ENCODE measurements at regions not wholly inside any gene's neighbourhood (a gene's known extent, or its start where the extent isn't known, plus 50 kb on each side); places are given as distances from the start of the nearest gene placed in this dataset.

- no peak for DNase-seq
- intact Hi-C loops (cut with DNase I) = no loop called here
- Histone ChIP-seq H3K36me3 (no peaks in the 10 kb centered on the region), H3K4me3 (no peak overlapping the region), H3K9me3 (no peaks in the 10 kb centered on the region), H3K27me3 (peaks cover 10% of the 10 kb centered on the region), H3K27ac (no peak overlapping the region), H3K4me1 (no peaks in the 10 kb centered on the region)
- no peak for ATAC-seq
- no peak for TF ChIP-seq CTCF (IDR thresholded peaks at IDR 0.05)
Measured at GRCh38 chr12:111188436-111188835, 180.5 kb downstream of the PHETA1 start.

- Histone ChIP-seq H3K4me3 (no peak overlapping the region), H3K36me3 (no peaks in the 10 kb centered on the region), H3K9me3 (no peaks in the 10 kb centered on the region), H3K27me3 (peaks cover 16% of the 10 kb centered on the region), H3K4me1 (no peaks in the 10 kb centered on the region), H3K27ac (no peak overlapping the region)
- intact Hi-C loops (cut with DNase I) = no loop called here
- no peak for ATAC-seq
- no peak for DNase-seq
- TF ChIP-seq CTCF (IDR thresholded peaks at IDR 0.05) = no peak
Measured at GRCh38 chr12:111186347-111186746, 182.5 kb downstream of the PHETA1 start.

- Histone ChIP-seq H3K36me3 (no peaks in the 10 kb centered on the region), H3K4me3 (no peak overlapping the region), H3K4me1 (peaks cover 2% of the 10 kb centered on the region), H3K27ac (no peak overlapping the region), H3K9me3 (no peaks in the 10 kb centered on the region), H3K27me3 (peaks cover 18% of the 10 kb centered on the region)
- intact Hi-C loops (cut with DNase I) = no loop called here
- no peak for TF ChIP-seq CTCF (IDR thresholded peaks at IDR 0.05)
- ATAC-seq (no peak), DNase-seq (no peak)
Measured at GRCh38 chr12:111185889-111186227, 183.0 kb downstream of the PHETA1 start.

GRCh38 chr12:111185206-111185888, 183.5 kb downstream of the PHETA1 start:
- Histone ChIP-seq H3K27me3 (peaks cover 23% of the 10 kb centered on the region), H3K9me3 (no peaks in the 10 kb centered on the region), H3K4me1 (peaks cover 6% of the 10 kb centered on the region), H3K27ac (no peak overlapping the region), H3K36me3 (no peaks in the 10 kb centered on the region), H3K4me3 (no peak overlapping the region)
- ATAC-seq (no peak), DNase-seq (no peak)
- intact Hi-C loops (cut with DNase I) = no loop called here
- TF ChIP-seq CTCF (IDR thresholded peaks at IDR 0.05) = no peak

- no peak for TF ChIP-seq CTCF (IDR thresholded peaks at IDR 0.05)
- no peak for DNase-seq
Measured at GRCh38 chr12:111184161-111184560, 184.7 kb downstream of the PHETA1 start.

GRCh38 chr12:111183094-111183493, 185.8 kb downstream of the PHETA1 start:
- no peaks in the 10 kb centered on the region for H3K36me3 ChIP-seq
- DNase-seq (no peak), ATAC-seq (no peak)
- H3K4me3 ChIP-seq = no peak overlapping the region
- peaks cover 6% of the 10 kb centered on the region for H3K4me1 ChIP-seq
- H3K9me3 ChIP-seq = no peaks in the 10 kb centered on the region
- TF ChIP-seq CTCF (IDR thresholded peaks at IDR 0.05) = no peak
- H3K27ac ChIP-seq = no peak overlapping the region
- H3K27me3 ChIP-seq = peaks cover 26% of the 10 kb centered on the region
- intact Hi-C loops (cut with DNase I) = no loop called here

More at GRCh38 chr12:111184161-111184560, 184.7 kb downstream of the PHETA1 start:
- Histone ChIP-seq H3K4me3 (no peak overlapping the region), H3K36me3 (no peaks in the 10 kb centered on the region), H3K27ac (no peak overlapping the region), H3K4me1 (peaks cover 6% of the 10 kb centered on the region), H3K9me3 (no peaks in the 10 kb centered on the region), H3K27me3 (peaks cover 26% of the 10 kb centered on the region)
- ATAC-seq = no peak
- intact Hi-C loops (cut with DNase I) = no loop called here

Data from upper lobe of right lung (tissue), 1 donor.